AG10803 (cell line): ENCODE measurements at regions not wholly inside any gene's neighbourhood (a gene's known extent, or its start where the extent isn't known, plus 50 kb on each side); places are given as distances from the start of the nearest gene placed in this dataset.

Experiments used
- DNase-seq: peaks from one replicate; pipeline ENCODE4 v3.0.0; 2010; ENCODE audit warnings: low read depth
- H3K4me3 ChIP-seq: 2 replicates; pipeline ENCODE4 v1.5.1; 2011; ENCODE audit warnings: mild to moderate bottlenecking, low read length, control low read depth
- TF ChIP-seq, protein P1 (sequence below): conservative IDR thresholded peaks from 2 replicates; pipeline ENCODE4 v1.5.1; 2011; ENCODE audit warnings: mild to moderate bottlenecking, low read length, control low read depth, inconsistent platforms

GRCh38 chr9:18274693-18275092 lies 199.3 kb upstream of the ADAMTSL1 start:
- TF ChIP-seq, protein P1, sequence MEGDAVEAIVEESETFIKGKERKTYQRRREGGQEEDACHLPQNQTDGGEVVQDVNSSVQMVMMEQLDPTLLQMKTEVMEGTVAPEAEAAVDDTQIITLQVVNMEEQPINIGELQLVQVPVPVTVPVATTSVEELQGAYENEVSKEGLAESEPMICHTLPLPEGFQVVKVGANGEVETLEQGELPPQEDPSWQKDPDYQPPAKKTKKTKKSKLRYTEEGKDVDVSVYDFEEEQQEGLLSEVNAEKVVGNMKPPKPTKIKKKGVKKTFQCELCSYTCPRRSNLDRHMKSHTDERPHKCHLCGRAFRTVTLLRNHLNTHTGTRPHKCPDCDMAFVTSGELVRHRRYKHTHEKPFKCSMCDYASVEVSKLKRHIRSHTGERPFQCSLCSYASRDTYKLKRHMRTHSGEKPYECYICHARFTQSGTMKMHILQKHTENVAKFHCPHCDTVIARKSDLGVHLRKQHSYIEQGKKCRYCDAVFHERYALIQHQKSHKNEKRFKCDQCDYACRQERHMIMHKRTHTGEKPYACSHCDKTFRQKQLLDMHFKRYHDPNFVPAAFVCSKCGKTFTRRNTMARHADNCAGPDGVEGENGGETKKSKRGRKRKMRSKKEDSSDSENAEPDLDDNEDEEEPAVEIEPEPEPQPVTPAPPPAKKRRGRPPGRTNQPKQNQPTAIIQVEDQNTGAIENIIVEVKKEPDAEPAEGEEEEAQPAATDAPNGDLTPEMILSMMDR: no peak
- DNase-seq: no peak
- no peak overlapping the region for H3K4me3 ChIP-seq

DNA sequence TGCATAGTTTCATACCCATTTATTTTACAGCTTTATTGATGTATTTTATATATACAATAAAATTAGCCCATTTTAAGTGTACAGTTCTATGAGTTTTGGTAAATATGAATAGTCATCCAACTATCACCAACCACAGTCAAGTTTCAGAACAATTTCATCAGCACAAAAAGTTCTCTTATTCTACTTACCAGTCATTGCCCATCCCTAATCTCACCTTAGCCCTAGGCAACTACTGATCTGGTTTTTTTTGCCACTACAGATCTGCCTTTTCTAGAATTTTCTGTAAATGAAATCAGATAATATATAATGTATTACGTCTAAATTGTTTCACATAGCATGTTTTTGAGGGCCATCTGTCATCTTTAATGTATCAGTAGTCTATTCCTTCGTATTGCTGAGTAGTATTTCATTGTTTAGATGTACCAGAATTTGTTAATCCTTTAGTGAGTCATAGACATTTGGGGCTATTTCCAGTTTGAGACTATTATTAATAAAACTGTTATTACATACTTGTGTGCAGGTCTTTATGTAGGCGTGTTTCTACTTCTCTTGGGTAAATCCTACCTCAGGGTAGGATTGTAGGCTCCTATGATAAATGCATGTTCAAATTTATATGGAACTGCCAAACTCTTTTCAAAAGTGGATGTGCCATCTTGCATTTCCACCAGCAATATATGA lies 198.5 kb upstream of the ADAMTSL1 start:
- DNase-seq: no peak
- TF ChIP-seq, protein P1: no peak

GRCh38 chr9:18281291-18281690 lies 192.7 kb upstream of the ADAMTSL1 start:
- TF ChIP-seq, protein P1: no peak
- H3K4me3 ChIP-seq: no peak overlapping the region
- DNase-seq: no peak

More for the DNA sequence above, 198.5 kb upstream of the ADAMTSL1 start:
- no peak overlapping the region for H3K4me3 ChIP-seq

DNA sequence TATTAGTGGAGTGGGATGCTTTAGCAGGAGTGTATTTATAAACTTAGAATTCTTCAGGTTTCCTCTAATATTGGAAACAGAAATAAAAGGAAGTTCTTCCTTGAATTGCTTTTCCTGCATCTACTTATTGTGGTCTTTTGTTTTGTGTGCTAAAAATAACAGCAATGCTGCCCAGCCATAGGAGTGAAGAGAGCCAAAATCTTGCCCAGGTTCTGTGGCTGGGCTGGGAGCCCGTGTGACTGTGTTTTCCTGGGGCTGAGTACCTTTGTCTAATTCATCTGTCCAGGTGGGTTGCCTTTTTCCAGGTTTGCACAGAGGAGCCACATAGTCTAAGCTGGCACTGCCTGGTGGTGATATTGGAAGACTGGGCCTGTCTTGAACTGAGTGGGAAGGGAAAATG lies 179.7 kb upstream of the ADAMTSL1 start:
- no peak for DNase-seq
- no peak overlapping the region for H3K4me3 ChIP-seq
- TF ChIP-seq, protein P1: no peak

GRCh38 chr9:18296702-18297055 lies 177.3 kb upstream of the ADAMTSL1 start:
- DNase-seq: peak; percentile 37
- H3K4me3 ChIP-seq: peak overlapping the region; percentile 39
- TF ChIP-seq, protein P1: no peak

DNA sequence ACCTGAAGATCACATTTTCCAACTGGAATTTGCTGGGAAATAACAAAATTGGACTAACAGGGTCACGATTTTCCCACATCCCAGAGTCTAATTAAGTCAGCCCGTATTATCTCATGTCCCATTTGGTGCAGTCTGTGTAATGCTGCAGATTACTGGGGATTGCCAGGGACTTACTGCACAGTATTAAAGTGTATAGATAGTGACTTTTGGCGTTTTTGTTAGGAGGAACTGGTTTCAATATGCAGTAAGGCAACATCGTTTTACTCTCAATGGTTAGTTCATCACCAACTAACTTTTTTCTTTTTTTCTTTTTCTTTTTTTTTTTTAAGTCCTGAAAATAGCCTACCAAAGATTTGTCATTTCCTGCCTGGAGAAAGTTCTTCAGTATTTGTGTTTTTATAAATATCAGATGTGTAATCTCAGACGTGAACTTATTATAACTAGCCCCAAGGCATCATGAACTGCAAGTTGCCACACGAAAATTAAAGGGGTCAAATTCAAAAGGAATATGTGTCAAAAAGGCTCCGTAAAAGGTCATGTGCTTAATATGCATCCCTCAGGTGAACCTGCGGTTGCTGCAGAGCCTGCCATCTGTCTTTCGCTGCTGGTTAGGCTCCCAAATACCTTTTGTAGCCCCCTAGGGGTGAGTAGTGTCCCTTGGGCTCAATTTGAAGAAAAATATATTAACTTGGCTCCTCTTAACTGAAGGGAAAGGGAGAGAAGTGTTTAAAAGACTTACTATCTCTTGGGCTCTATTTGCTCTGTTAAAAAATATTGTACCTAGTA lies 176.7 kb upstream of the ADAMTSL1 start:
- peak; percentile 52 for DNase-seq

More for the DNA sequence above, 176.7 kb upstream of the ADAMTSL1 start:
- TF ChIP-seq, protein P1: peak; percentile 38
- H3K4me3 ChIP-seq: peak overlapping the region; percentile 39
